Endothelial cell (in vitro differentiated cells): ENCODE measurements at regions not wholly inside any gene's neighbourhood (a gene's known extent, or its start where the extent isn't known, plus 50 kb on each side); places are given as distances from the start of the nearest gene placed in this dataset.

Experiments used
- DNase-seq: peaks from one replicate; pipeline ENCODE4 v3.0.0; 2021; ENCODE audit warnings: low spot score
- H3K27ac Mint-ChIP-seq: one replicate; pipeline ENCODE4 v1.8.0; 2021; ENCODE audit warnings: mixed read lengths, inconsistent platforms; ENCODE audit not compliant: unreplicated experiment
- H3K27me3 Mint-ChIP-seq: one replicate; pipeline ENCODE4 v1.8.0; 2021; ENCODE audit warnings: mild to moderate bottlenecking, moderate library complexity, mixed read lengths, inconsistent platforms; ENCODE audit not compliant: unreplicated experiment
- H3K36me3 Mint-ChIP-seq: one replicate; pipeline ENCODE4 v1.8.0; 2021; ENCODE audit warnings: mild to moderate bottlenecking, low read depth, mixed read lengths, inconsistent platforms; ENCODE audit not compliant: unreplicated experiment
- H3K4me1 Mint-ChIP-seq: one replicate; pipeline ENCODE4 v1.8.0; 2021; ENCODE audit warnings: mild to moderate bottlenecking, mixed read lengths, inconsistent platforms; ENCODE audit not compliant: unreplicated experiment
- H3K4me3 Mint-ChIP-seq: one replicate; pipeline ENCODE4 v1.8.0; 2021; ENCODE audit warnings: mild to moderate bottlenecking, mixed read lengths, inconsistent platforms; ENCODE audit not compliant: unreplicated experiment
- H3K9me3 Mint-ChIP-seq: one replicate; pipeline ENCODE4 v1.8.0; 2021; ENCODE audit warnings: mixed read lengths, inconsistent platforms; ENCODE audit not compliant: unreplicated experiment
- CTCF ChIP-seq: fragments of 200-600 bp; sonication (generic); IDR thresholded peaks from one replicate; pipeline ENCODE4 v1.5.0; 2021; ENCODE audit warnings: antibody characterized with exemption; ENCODE audit not compliant: unreplicated experiment

- H3K9me3 Mint-ChIP-seq, result no peaks in the 10 kb centered on the region
- peak overlapping the region; percentile 57 for H3K27ac Mint-ChIP-seq
- no peak overlapping the region for H3K4me3 Mint-ChIP-seq
- TF ChIP-seq CTCF, result no peak
- H3K4me1 Mint-ChIP-seq, result peaks cover 11% of the 10 kb centered on the region
- peaks cover 5% of the 10 kb centered on the region for H3K36me3 Mint-ChIP-seq
- H3K27me3 Mint-ChIP-seq, result peaks cover 10% of the 10 kb centered on the region
- peak; percentile 30 for DNase-seq
Measured at GRCh38 chr10:69684020-69684980, 54.3 kb downstream of the FAM241B start.

DNA sequence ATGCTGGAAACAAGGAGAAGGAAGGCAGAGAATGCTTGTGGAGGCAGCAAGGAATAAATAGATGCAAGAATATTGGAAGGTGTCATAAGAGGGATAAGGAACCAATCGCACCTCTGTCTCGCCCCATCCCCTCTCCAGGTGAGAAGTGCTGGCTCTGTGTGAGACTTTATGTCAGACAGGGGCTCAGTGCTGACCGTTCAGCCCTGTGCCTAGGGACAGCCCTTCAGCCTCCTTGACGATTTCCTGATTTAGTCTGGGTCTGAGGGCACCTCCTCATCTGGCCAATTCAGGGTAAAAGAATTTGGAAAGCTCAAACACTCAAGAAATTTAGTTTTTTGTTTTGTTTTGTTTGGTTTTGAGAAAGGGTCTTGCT lies 54.9 kb downstream of the FAM241B start:
- no peaks in the 10 kb centered on the region for H3K9me3 Mint-ChIP-seq
- peaks cover 5% of the 10 kb centered on the region for H3K36me3 Mint-ChIP-seq
- H3K27ac Mint-ChIP-seq, result peak overlapping the region; percentile 57
- DNase-seq, result no peak
- no peak overlapping the region for H3K4me3 Mint-ChIP-seq
- TF ChIP-seq CTCF, result no peak
- H3K27me3 Mint-ChIP-seq, result peaks cover 10% of the 10 kb centered on the region
- H3K4me1 Mint-ChIP-seq, result peaks cover 12% of the 10 kb centered on the region

GRCh38 chr10:69685426-69685801 lies 55.4 kb downstream of the FAM241B start:
- peaks cover 12% of the 10 kb centered on the region for H3K4me1 Mint-ChIP-seq
- no peaks in the 10 kb centered on the region for H3K9me3 Mint-ChIP-seq
- no peak for TF ChIP-seq CTCF
- no peak for DNase-seq
- peaks cover 11% of the 10 kb centered on the region for H3K27me3 Mint-ChIP-seq
- peaks cover 5% of the 10 kb centered on the region for H3K36me3 Mint-ChIP-seq
- H3K27ac Mint-ChIP-seq, result peak overlapping the region; percentile 54
- peak overlapping the region; percentile 38 for H3K4me3 Mint-ChIP-seq

DNA sequence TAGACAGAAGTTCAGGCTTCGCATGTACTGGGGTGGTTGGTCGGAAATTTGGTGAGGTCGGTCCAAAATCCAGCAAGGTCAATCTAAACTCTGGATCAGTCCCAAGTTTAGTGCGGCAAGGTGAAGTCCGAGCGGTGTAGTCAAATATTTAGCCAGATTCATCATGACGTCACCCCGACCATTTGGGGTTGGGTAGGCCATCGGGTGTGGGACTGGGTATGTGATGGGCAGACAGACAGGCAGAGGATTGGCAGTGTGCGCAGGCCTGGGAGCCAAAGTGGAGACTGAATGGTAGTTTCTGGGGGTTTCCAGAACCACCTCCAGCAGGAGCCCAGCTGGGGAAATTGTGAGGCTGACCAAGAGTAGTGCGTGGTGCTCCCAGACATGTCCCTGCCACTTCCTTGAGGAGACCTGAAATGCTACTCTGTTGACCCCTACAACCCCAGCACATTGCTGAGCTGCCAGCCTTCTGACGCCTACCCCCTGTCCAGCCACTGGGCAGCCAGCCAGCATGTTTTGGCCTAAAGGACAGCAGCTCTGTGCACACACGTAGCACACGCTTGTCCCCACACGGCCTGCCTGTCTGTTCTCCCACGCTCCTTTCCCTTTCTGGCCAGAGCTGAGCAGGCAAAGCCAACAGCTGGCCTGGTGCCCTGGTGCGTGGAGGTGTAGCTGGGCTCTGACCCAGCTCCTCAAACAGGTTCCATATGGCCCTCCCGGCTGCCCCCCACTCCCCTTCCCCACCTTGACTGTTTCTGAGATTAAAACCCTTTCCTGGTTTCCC lies 55.9 kb downstream of the FAM241B start:
- no peak for DNase-seq
- Mint-ChIP-seq H3K27ac (peak overlapping the region; percentile 54), H3K27me3 (peaks cover 12% of the 10 kb centered on the region), H3K4me3 (peak overlapping the region; percentile 38), H3K9me3 (no peaks in the 10 kb centered on the region), H3K36me3 (peaks cover 5% of the 10 kb centered on the region), H3K4me1 (peaks cover 12% of the 10 kb centered on the region)
- TF ChIP-seq CTCF, result no peak
